ENCODE measurements at regions not wholly inside any gene's neighbourhood (a gene's known extent, or its start where the extent isn't known, plus 50 kb on each side); places are given as distances from the start of the nearest gene placed in this dataset.

- Mint-ChIP-seq H3K9me3 (peaks cover 6 to 28% (median 21%) of the 10 kb centered on the region in 3 donors), H3K4me3 (no peak overlapping the region), H3K27me3 (no peaks in the 10 kb centered on the region), H3K4me1 (no peaks in the 10 kb centered on the region), H3K27ac (no peak overlapping the region), H3K36me3 (no peaks in the 10 kb centered on the region)
- H3K27me3 ChIP-seq (replicated peaks in 1 of 2; ENCODE audit: control insufficient read depth in 2 of 2, extremely low read depth in 1 of 2, insufficient read depth in 2 of 2, low read length in 1 of 2), result no peaks in the 10 kb centered on the region
- peaks cover 5% of the 10 kb centered on the region for H3K9me3 ChIP-seq
- DNase-seq (no peak), ATAC-seq (replicated peaks in 1 of 4) (no peak)
- H3K4me3 ChIP-seq (ENCODE audit: control insufficient read depth in 1 of 2, extremely low read depth in 1 of 2, low read length in 1 of 2), result no peak overlapping the region
- WGBS (ENCODE audit: insufficient coverage), result no CpG with 5 or more reads among the region's 1 CpG
- POLR2A ChIA-PET, result no interaction called here
- H3K27ac ChIP-seq (ENCODE audit: low read length), result no peak overlapping the region
- CTCF ChIA-PET, result interaction anchor here in 1 of 2 donors (0.6 kb wide), 2 partner anchors 28 to 796 kb away, joined by 3 read pairs; partner anchors contain the start of gene PCDH7
- H3K36me3 ChIP-seq (ENCODE audit: control insufficient read depth in 2 of 2, extremely low read depth in 1 of 2, insufficient read depth in 1 of 2, low read length in 1 of 2), result no peaks in the 10 kb centered on the region
- H3K4me1 ChIP-seq (ENCODE audit: control insufficient read depth in 1 of 2, extremely low read depth in 1 of 2, insufficient read depth in 2 of 2, low read length in 2 of 2), result no peaks in the 10 kb centered on the region
Observed at GRCh38 chr4:31516520-31516919, 796.4 kb downstream of the PCDH7 start.

GRCh38 chr4:31518796-31519250, 798.7 kb downstream of the PCDH7 start:
- DNase-seq (no peak), ATAC-seq (replicated peaks in 1 of 4) (no peak)
- Mint-ChIP-seq H3K9me3 (peaks cover 8 to 25% (median 20%) of the 10 kb centered on the region in 3 donors), H3K27ac (no peak overlapping the region), H3K27me3 (no peaks in the 10 kb centered on the region), H3K36me3 (no peaks in the 10 kb centered on the region), H3K4me1 (no peaks in the 10 kb centered on the region), H3K4me3 (no peak overlapping the region)
- Histone ChIP-seq H3K36me3 (ENCODE audit: control insufficient read depth in 2 of 2, extremely low read depth in 1 of 2, insufficient read depth in 1 of 2, low read length in 1 of 2) (no peaks in the 10 kb centered on the region), H3K4me1 (ENCODE audit: control insufficient read depth in 1 of 2, extremely low read depth in 1 of 2, insufficient read depth in 2 of 2, low read length in 2 of 2) (no peaks in the 10 kb centered on the region), H3K4me3 (ENCODE audit: control insufficient read depth in 1 of 2, extremely low read depth in 1 of 2, low read length in 1 of 2) (no peak overlapping the region), H3K27me3 (replicated peaks in 1 of 2; ENCODE audit: control insufficient read depth in 2 of 2, extremely low read depth in 1 of 2, insufficient read depth in 2 of 2, low read length in 1 of 2) (no peaks in the 10 kb centered on the region), H3K27ac (ENCODE audit: low read length) (no peak overlapping the region), H3K9me3 (peaks cover 5% of the 10 kb centered on the region)
- POLR2A ChIA-PET, result no interaction called here
- no CpG with 5 or more reads among the region's 3 CpGs for whole genome bisulfite sequencing (ENCODE audit: insufficient coverage)
- CTCF ChIA-PET, result no interaction called here

GRCh38 chr4:31530555-31530954, 810.4 kb downstream of the PCDH7 start:
- H3K9me3 Mint-ChIP-seq, result peaks cover 18 to 50% (median 46%) of the 10 kb centered on the region in 3 donors
- H3K4me1 Mint-ChIP-seq, result no peaks in the 10 kb centered on the region
- Histone ChIP-seq H3K4me1 (ENCODE audit: control insufficient read depth in 1 of 2, extremely low read depth in 1 of 2, insufficient read depth in 2 of 2, low read length in 2 of 2) (no peaks in the 10 kb centered on the region), H3K36me3 (ENCODE audit: control insufficient read depth in 2 of 2, extremely low read depth in 1 of 2, insufficient read depth in 1 of 2, low read length in 1 of 2) (no peaks in the 10 kb centered on the region), H3K9me3 (peaks cover 4% of the 10 kb centered on the region), H3K27ac (ENCODE audit: low read length) (no peak overlapping the region), H3K27me3 (replicated peaks in 1 of 2; ENCODE audit: control insufficient read depth in 2 of 2, extremely low read depth in 1 of 2, insufficient read depth in 2 of 2, low read length in 1 of 2) (no peaks in the 10 kb centered on the region), H3K4me3 (ENCODE audit: control insufficient read depth in 1 of 2, extremely low read depth in 1 of 2, low read length in 1 of 2) (no peak overlapping the region)
- H3K4me3 Mint-ChIP-seq, result no peak overlapping the region
- H3K36me3 Mint-ChIP-seq, result no peaks in the 10 kb centered on the region
- 100% methylated on average over 1 of the region's 3 CpGs for WGBS (ENCODE audit: insufficient coverage)
- H3K27ac Mint-ChIP-seq, result no peak overlapping the region
- ATAC-seq (replicated peaks in 1 of 4) (no peak), DNase-seq (no peak)
- CTCF ChIA-PET, result no interaction called here
- H3K27me3 Mint-ChIP-seq, result no peaks in the 10 kb centered on the region
- POLR2A ChIA-PET, result no interaction called here

- Mint-ChIP-seq H3K9me3 (peaks cover 16 to 25% (median 17%) of the 10 kb centered on the region in 3 donors), H3K4me3 (no peak overlapping the region), H3K4me1 (no peaks in the 10 kb centered on the region), H3K27me3 (no peaks in the 10 kb centered on the region), H3K27ac (no peak overlapping the region), H3K36me3 (no peaks in the 10 kb centered on the region)
- H3K27me3 ChIP-seq (replicated peaks in 1 of 2; ENCODE audit: control insufficient read depth in 2 of 2, extremely low read depth in 1 of 2, insufficient read depth in 2 of 2, low read length in 1 of 2), result no peaks in the 10 kb centered on the region
- H3K4me3 ChIP-seq (ENCODE audit: control insufficient read depth in 1 of 2, extremely low read depth in 1 of 2, low read length in 1 of 2), result no peak overlapping the region
- no peak for ATAC-seq (replicated peaks in 1 of 4)
- no peak overlapping the region for H3K27ac ChIP-seq (ENCODE audit: low read length)
- H3K36me3 ChIP-seq (ENCODE audit: control insufficient read depth in 2 of 2, extremely low read depth in 1 of 2, insufficient read depth in 1 of 2, low read length in 1 of 2), result no peaks in the 10 kb centered on the region
- ChIA-PET POLR2A (no interaction called here), CTCF (no interaction called here)
- H3K9me3 ChIP-seq, result no peaks in the 10 kb centered on the region
- no peak for DNase-seq
- H3K4me1 ChIP-seq (ENCODE audit: control insufficient read depth in 1 of 2, extremely low read depth in 1 of 2, insufficient read depth in 2 of 2, low read length in 2 of 2), result no peaks in the 10 kb centered on the region
Observed at GRCh38 chr4:31538877-31539276, 818.7 kb downstream of the PCDH7 start.

GRCh38 chr4:31539284-31540069, 819.3 kb downstream of the PCDH7 start:
- Mint-ChIP-seq H3K27ac (no peak overlapping the region), H3K36me3 (no peaks in the 10 kb centered on the region), H3K27me3 (no peaks in the 10 kb centered on the region), H3K4me1 (no peaks in the 10 kb centered on the region), H3K9me3 (peaks cover 13 to 19% (median 17%) of the 10 kb centered on the region in 3 donors), H3K4me3 (no peak overlapping the region)
- DNase-seq (no peak), ATAC-seq (replicated peaks in 1 of 4) (no peak)
- POLR2A ChIA-PET, result no interaction called here
- Histone ChIP-seq H3K4me3 (ENCODE audit: control insufficient read depth in 1 of 2, extremely low read depth in 1 of 2, low read length in 1 of 2) (no peak overlapping the region), H3K27ac (ENCODE audit: low read length) (no peak overlapping the region), H3K4me1 (ENCODE audit: control insufficient read depth in 1 of 2, extremely low read depth in 1 of 2, insufficient read depth in 2 of 2, low read length in 2 of 2) (no peaks in the 10 kb centered on the region), H3K36me3 (ENCODE audit: control insufficient read depth in 2 of 2, extremely low read depth in 1 of 2, insufficient read depth in 1 of 2, low read length in 1 of 2) (no peaks in the 10 kb centered on the region), H3K27me3 (replicated peaks in 1 of 2; ENCODE audit: control insufficient read depth in 2 of 2, extremely low read depth in 1 of 2, insufficient read depth in 2 of 2, low read length in 1 of 2) (no peaks in the 10 kb centered on the region), H3K9me3 (no peaks in the 10 kb centered on the region)
- CTCF ChIA-PET, result no interaction called here

- Histone ChIP-seq H3K27me3 (replicated peaks in 1 of 2; ENCODE audit: control insufficient read depth in 2 of 2, extremely low read depth in 1 of 2, insufficient read depth in 2 of 2, low read length in 1 of 2) (no peaks in the 10 kb centered on the region), H3K4me1 (ENCODE audit: control insufficient read depth in 1 of 2, extremely low read depth in 1 of 2, insufficient read depth in 2 of 2, low read length in 2 of 2) (no peaks in the 10 kb centered on the region), H3K4me3 (ENCODE audit: control insufficient read depth in 1 of 2, extremely low read depth in 1 of 2, low read length in 1 of 2) (no peak overlapping the region), H3K27ac (ENCODE audit: low read length) (no peak overlapping the region), H3K9me3 (no peaks in the 10 kb centered on the region), H3K36me3 (ENCODE audit: control insufficient read depth in 2 of 2, extremely low read depth in 1 of 2, insufficient read depth in 1 of 2, low read length in 1 of 2) (no peaks in the 10 kb centered on the region)
- ChIA-PET CTCF (no interaction called here), POLR2A (no interaction called here)
- no peaks in the 10 kb centered on the region for H3K4me1 Mint-ChIP-seq
- no peaks in the 10 kb centered on the region for H3K36me3 Mint-ChIP-seq
- no peak overlapping the region for H3K27ac Mint-ChIP-seq
- no peak for ATAC-seq (replicated peaks in 1 of 4)
- H3K27me3 Mint-ChIP-seq, result no peaks in the 10 kb centered on the region
- no peak for DNase-seq
- peaks cover 3 to 11% (median 4%) of the 10 kb centered on the region in 3 donors for H3K9me3 Mint-ChIP-seq
- no peak overlapping the region for H3K4me3 Mint-ChIP-seq
Observed at GRCh38 chr4:31545330-31545729, 825.2 kb downstream of the PCDH7 start.

- no peak overlapping the region for H3K27ac Mint-ChIP-seq
- no peaks in the 10 kb centered on the region for H3K4me1 Mint-ChIP-seq
- ChIA-PET POLR2A (no interaction called here), CTCF (no interaction called here)
- peaks cover 3 to 11% (median 4%) of the 10 kb centered on the region in 3 donors for H3K9me3 Mint-ChIP-seq
- no peaks in the 10 kb centered on the region for H3K36me3 Mint-ChIP-seq
- no peak overlapping the region for H3K4me3 Mint-ChIP-seq
- H3K36me3 ChIP-seq (ENCODE audit: control insufficient read depth in 2 of 2, extremely low read depth in 1 of 2, insufficient read depth in 1 of 2, low read length in 1 of 2), result no peaks in the 10 kb centered on the region
- DNase-seq (no peak), ATAC-seq (replicated peaks in 1 of 4) (no peak)
- H3K27me3 Mint-ChIP-seq, result no peaks in the 10 kb centered on the region
- H3K27me3 ChIP-seq (replicated peaks in 1 of 2; ENCODE audit: control insufficient read depth in 2 of 2, extremely low read depth in 1 of 2, insufficient read depth in 2 of 2, low read length in 1 of 2), result no peaks in the 10 kb centered on the region
- no peaks in the 10 kb centered on the region for H3K4me1 ChIP-seq (ENCODE audit: control insufficient read depth in 1 of 2, extremely low read depth in 1 of 2, insufficient read depth in 2 of 2, low read length in 2 of 2)
- H3K27ac ChIP-seq (ENCODE audit: low read length), result no peak overlapping the region
- WGBS (ENCODE audit: insufficient coverage), result no CpG with 5 or more reads among the region's 1 CpG
- no peaks in the 10 kb centered on the region for H3K9me3 ChIP-seq
- H3K4me3 ChIP-seq (ENCODE audit: control insufficient read depth in 1 of 2, extremely low read depth in 1 of 2, low read length in 1 of 2), result no peak overlapping the region
Observed at GRCh38 chr4:31545755-31546154, 825.6 kb downstream of the PCDH7 start.
